Gastrocnemius medialis (tissue), 4 donors: ENCODE measurements at regions not wholly inside any gene's neighbourhood (a gene's known extent, or its start where the extent isn't known, plus 50 kb on each side); places are given as distances from the start of the nearest gene placed in this dataset.
"Not testable (repeated sequence)": the region's sequence is repeated elsewhere in the genome, so short reads cannot be mapped to it uniquely, and the experiment has no call there.

Experiments
- ATAC-seq, 2 donors: fragments of 150-250 bp; one replicate each; pipeline ENCODE4 v1.9.1; 2016
- DNase-seq, 2 donors: peaks; one replicate each; pipeline ENCODE4 v3.0.0-alpha.2; 2019
- H3K27ac ChIP-seq, 4 donors: fragments of 200-600 bp; sonication (generic); 1 replicate in 1 of 4; 2 replicates in 3 of 4; pipeline ENCODE4 v1.5.1; 2016 to 2018; ENCODE audit warnings: mild to moderate bottlenecking in 2 of 4, moderate library complexity in 1 of 4
- H3K27me3 ChIP-seq, 3 donors: fragments of 200-600 bp; sonication (generic) in 2 of 3; 1 replicate in 1 of 3; 2 replicates in 2 of 3; pipeline versions ENCODE4 v1.5.1 to v1.6.0; 2016 to 2019; ENCODE audit warnings: mild to moderate bottlenecking in 1 of 3, moderate library complexity in 1 of 3
- H3K36me3 ChIP-seq, 2 donors: fragments of 200-600 bp; sonication (generic) in 1 of 2; one replicate each; pipeline ENCODE4 v1.5.1; 2017 to 2018
- H3K4me1 ChIP-seq, 2 donors: fragments of 200-600 bp; sonication (generic) in 1 of 2; one replicate each; pipeline ENCODE4 v1.5.1; 2016 to 2017; ENCODE audit warnings: mild to moderate bottlenecking in 2 of 2
- H3K4me3 ChIP-seq, 4 donors: fragments of 200-600 bp; sonication (generic) in 3 of 4; 1 replicate in 1 of 4; 2 replicates in 3 of 4; pipeline ENCODE4 v1.5.1; 2016 to 2019; ENCODE audit warnings: mild to moderate bottlenecking in 2 of 4
- H3K9me3 ChIP-seq, 3 donors: fragments of 200-600 bp; sonication (generic) in 2 of 3; 1 replicate in 1 of 3; 2 replicates in 2 of 3; pipeline ENCODE4 v1.5.1; 2016 to 2019
- POLR2A ChIP-seq, 2 donors: fragments of 450-650 bp; IDR thresholded peaks; one replicate each; pipeline ENCODE4 v1.6.1; 2017; ENCODE audit warnings: antibody characterized with exemption in 2 of 2, mild to moderate bottlenecking in 2 of 2, moderate library complexity in 2 of 2
- in situ Hi-C, 4 donors: fragments of 200-750 bp; cut with MboI; loops; one replicate each; pipeline versions ENCODE4 v1.15.0 to v1.8.0; 2017; ENCODE audit warnings: low sequenced_read_pairs in 4 of 4
- intact Hi-C: fragments of 100-400 bp; cut with DNase I; formaldehyde crosslinking; loops from one replicate; pipeline ENCODE4 v1.15.1; 2023; ENCODE audit warnings: low total_unique reads
- TF ChIP-seq, protein P1 (sequence below), 5 experiments: fragments of 450-650 bp in 3 of 5; fragments of 200-600 bp in 2 of 5; sonication (generic) in 2 of 5; IDR thresholded peaks in 4 of 5; conservative IDR thresholded peaks in 1 of 5; 1 replicate in 4 of 5; 2 replicates in 1 of 5; pipeline ENCODE4 v1.5.1; 2016 to 2019; ENCODE audit warnings: antibody characterized with exemption in 5 of 5, mild to moderate bottlenecking in 3 of 5, moderate library complexity in 3 of 5

DNA sequence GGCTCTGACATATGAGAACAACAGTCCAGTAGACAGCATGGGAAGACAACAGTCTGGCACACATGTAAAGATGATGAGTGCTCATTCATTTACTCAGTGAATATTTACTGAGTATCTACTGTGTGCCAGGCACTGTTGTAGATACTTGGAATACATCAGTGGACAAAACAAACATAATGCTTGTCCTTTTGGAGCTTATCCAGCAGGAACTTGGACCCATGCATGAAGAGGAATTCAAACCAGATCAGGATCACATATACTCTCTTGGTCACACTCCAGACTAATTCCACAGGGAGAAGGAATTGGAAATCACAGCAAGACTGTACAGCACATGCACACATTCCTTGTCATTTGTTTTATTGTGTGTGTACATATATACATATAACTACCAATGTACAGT, 217.6 kb upstream of the TTC29 start:
- Histone ChIP-seq H3K4me3 (no peak overlapping the region), H3K4me1 (peaks cover 0 to 3% of the 10 kb centered on the region in 2 donors), H3K27me3 (no peaks in the 10 kb centered on the region), H3K36me3 (no peaks in the 10 kb centered on the region), H3K27ac (no peak overlapping the region), H3K9me3 (no peaks in the 10 kb centered on the region)
- DNase-seq (no peak), ATAC-seq (no peak)
- in situ Hi-C loops, result loop anchor here in 2 of 4 donors (25.0 kb wide), 1 partner anchor 424 kb away; no protein-coding TSS in a partner anchor
- TF ChIP-seq POLR2A (IDR thresholded peaks at IDR 0.05), result no peak
- TF ChIP-seq, protein P1, sequence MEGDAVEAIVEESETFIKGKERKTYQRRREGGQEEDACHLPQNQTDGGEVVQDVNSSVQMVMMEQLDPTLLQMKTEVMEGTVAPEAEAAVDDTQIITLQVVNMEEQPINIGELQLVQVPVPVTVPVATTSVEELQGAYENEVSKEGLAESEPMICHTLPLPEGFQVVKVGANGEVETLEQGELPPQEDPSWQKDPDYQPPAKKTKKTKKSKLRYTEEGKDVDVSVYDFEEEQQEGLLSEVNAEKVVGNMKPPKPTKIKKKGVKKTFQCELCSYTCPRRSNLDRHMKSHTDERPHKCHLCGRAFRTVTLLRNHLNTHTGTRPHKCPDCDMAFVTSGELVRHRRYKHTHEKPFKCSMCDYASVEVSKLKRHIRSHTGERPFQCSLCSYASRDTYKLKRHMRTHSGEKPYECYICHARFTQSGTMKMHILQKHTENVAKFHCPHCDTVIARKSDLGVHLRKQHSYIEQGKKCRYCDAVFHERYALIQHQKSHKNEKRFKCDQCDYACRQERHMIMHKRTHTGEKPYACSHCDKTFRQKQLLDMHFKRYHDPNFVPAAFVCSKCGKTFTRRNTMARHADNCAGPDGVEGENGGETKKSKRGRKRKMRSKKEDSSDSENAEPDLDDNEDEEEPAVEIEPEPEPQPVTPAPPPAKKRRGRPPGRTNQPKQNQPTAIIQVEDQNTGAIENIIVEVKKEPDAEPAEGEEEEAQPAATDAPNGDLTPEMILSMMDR (IDR thresholded peaks at IDR 0.05 in 4 of 5, conservative IDR thresholded peaks at IDR 0.05 in 1 of 5), result no peak
- intact Hi-C loops, result loop anchor here (10.0 kb wide), 1 partner anchor 431 kb away; no protein-coding TSS in a partner anchor

DNA sequence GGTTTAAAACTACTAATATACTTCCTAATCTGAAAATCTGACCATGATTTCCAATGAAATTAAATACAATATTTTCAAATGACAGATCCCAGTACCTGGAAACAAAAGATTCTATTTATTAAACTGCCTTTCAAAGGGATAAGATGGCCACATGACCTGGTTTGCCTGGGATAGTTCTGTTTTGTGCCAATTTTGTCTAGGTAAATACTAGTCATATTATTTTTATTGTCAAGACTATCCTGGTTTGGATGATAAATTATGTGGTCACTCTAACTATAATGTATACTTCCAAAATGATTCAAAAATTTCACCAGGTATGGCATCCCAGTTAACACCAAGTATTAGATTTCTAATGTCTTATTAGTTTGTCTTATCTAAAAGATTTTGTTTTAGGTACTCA, 222.5 kb upstream of the TTC29 start:
- in situ Hi-C loops (loop anchor here in 2 of 4 donors (25.0 kb wide), 1 partner anchor 419 kb away; no protein-coding TSS in a partner anchor), intact Hi-C loops (loop anchor here (10.0 kb wide), 1 partner anchor 427 kb away; no protein-coding TSS in a partner anchor)
- not testable (repeated sequence) for DNase-seq, ATAC-seq, H3K4me1 ChIP-seq, H3K27ac ChIP-seq, H3K4me3 ChIP-seq, H3K27me3 ChIP-seq, H3K9me3 ChIP-seq, H3K36me3 ChIP-seq

DNA sequence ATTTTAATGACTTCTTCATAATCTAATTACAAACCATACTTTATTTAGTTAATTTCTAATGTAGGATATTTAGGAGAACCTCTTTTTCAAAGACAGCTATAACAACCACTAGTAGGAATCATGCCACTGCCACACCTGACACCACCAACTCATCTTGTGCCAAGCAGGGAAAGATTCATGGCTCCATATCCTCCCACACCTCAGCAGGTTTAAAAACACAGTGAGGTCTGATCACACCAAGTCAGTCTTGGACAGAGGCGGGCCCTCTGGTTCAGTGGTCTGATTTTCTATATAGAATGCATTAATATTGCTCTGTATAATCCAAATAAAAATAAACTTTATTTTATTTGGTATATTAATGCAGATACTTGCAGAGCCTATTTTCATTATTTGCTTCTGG, 227.7 kb upstream of the TTC29 start:
- no peaks in the 10 kb centered on the region for H3K9me3 ChIP-seq
- DNase-seq, result no peak
- TF ChIP-seq POLR2A (IDR thresholded peaks at IDR 0.05), result no peak
- TF ChIP-seq, protein P1 (IDR thresholded peaks at IDR 0.05 in 4 of 5, conservative IDR thresholded peaks at IDR 0.05 in 1 of 5), result no peak
- H3K4me3 ChIP-seq, result no peak overlapping the region
- in situ Hi-C loops, result loop anchor here in 2 of 4 donors (25.0 kb wide), 1 partner anchor 414 kb away; no protein-coding TSS in a partner anchor
- no peaks in the 10 kb centered on the region for H3K36me3 ChIP-seq
- intact Hi-C loops, result no loop called here
- ATAC-seq, result no peak
- no peaks in the 10 kb centered on the region for H3K27me3 ChIP-seq
- no peaks in the 10 kb centered on the region for H3K4me1 ChIP-seq
- no peak overlapping the region for H3K27ac ChIP-seq

DNA sequence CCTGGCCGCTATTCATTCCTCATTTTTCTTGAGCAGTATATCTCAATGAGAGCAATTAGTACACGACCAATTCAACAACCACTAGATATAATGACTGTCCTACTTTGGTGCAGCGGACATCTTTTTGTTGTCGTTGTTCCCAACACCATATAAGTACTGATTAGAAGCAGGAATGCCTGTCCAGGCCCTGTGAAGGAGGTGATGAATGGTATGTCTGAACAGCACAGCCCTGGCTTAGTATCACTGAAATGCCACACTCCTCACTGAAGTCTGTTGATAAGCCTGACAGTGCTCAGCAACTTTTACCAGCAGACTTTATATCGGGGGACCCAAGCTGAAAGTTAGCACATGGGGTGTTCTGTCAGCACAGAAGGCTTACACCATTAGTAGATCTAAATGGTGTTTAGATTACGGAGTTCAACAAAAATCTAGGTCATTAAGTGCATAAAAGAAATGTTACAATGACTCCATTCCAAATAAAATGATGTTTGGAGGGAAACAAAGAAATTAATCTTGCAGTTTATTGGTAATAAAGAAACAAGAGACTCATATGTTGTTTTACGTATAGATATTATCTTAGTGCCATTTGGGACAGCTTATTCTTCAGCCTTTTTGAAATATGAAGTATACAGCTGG, 228.3 kb upstream of the TTC29 start:
- Histone ChIP-seq H3K36me3 (no peaks in the 10 kb centered on the region), H3K27me3 (no peaks in the 10 kb centered on the region), H3K4me1 (no peaks in the 10 kb centered on the region), H3K27ac (no peak overlapping the region), H3K4me3 (no peak overlapping the region), H3K9me3 (no peaks in the 10 kb centered on the region)
- DNase-seq (no peak), ATAC-seq (no peak)
- TF ChIP-seq, protein P1 (IDR thresholded peaks at IDR 0.05 in 4 of 5, conservative IDR thresholded peaks at IDR 0.05 in 1 of 5), result no peak
- TF ChIP-seq POLR2A (IDR thresholded peaks at IDR 0.05), result no peak
- in situ Hi-C loops, result loop anchor here in 2 of 4 donors (25.0 kb wide), 1 partner anchor 413 kb away; no protein-coding TSS in a partner anchor
- intact Hi-C loops, result no loop called here

DNA sequence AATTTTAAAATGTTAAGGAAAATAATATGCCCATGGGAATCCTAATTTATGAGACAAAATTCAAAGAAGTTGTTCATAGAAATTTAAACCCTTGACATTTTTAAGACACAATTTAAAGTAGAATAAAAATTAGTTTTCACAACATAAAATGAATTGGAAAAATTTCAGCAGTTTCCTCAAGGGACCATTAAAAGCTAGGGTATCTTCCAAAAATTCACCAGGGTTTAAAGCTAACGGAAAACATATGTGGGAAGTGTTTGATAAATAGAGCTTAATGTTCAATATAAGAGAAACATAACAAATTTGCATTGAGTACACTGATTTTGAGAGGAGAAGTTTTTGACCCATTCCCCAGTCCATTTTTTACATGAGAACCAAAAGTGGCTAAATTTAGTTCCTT, 228.9 kb upstream of the TTC29 start:
- intact Hi-C loops, result no loop called here
- Histone ChIP-seq H3K4me1 (no peaks in the 10 kb centered on the region), H3K27me3 (no peaks in the 10 kb centered on the region), H3K4me3 (no peak overlapping the region), H3K36me3 (no peaks in the 10 kb centered on the region), H3K9me3 (no peaks in the 10 kb centered on the region), H3K27ac (no peak overlapping the region)
- in situ Hi-C loops, result loop anchor here in 2 of 4 donors (25.0 kb wide), 1 partner anchor 413 kb away; no protein-coding TSS in a partner anchor
- ATAC-seq (no peak), DNase-seq (no peak)
- TF ChIP-seq POLR2A (IDR thresholded peaks at IDR 0.05), result no peak
- TF ChIP-seq, protein P1 (IDR thresholded peaks at IDR 0.05 in 4 of 5, conservative IDR thresholded peaks at IDR 0.05 in 1 of 5), result no peak
